GM12878 (cell line): ENCODE measurements at regions not wholly inside any gene's neighbourhood (a gene's known extent, or its start where the extent isn't known, plus 50 kb on each side); places are given as distances from the start of the nearest gene placed in this dataset.

Experiments
- ATAC-seq: fragments of 200-7000 bp; cut with Tn5 transposase; 3 replicates; pipeline ENCODE4 v1.9.1; 2020; ENCODE audit warnings: mild to moderate bottlenecking, moderate library complexity
- BruUV-seq: library from RNA; stranded (reverse); fragments of 400-500 nt; replicated peaks from 2 replicates; lab custom pipeline; 2021; lab: Mats Ljungman, UMichigan
- CTCF ChIA-PET: fragments of 300-600 bp; sonication (Branson Sonifier 250); formaldehyde crosslinking; extraction: SDS; loops from one replicate; lab custom pipeline; 2021; ENCODE audit warnings: inconsistent platforms; lab: Yijun Ruan, JAX
- POLR2A ChIA-PET: fragments of 350-600 bp; formaldehyde crosslinking; extraction: SDS; loops from one replicate; lab custom pipeline; 2021; ENCODE audit warnings: inconsistent platforms; lab: Charles Lee
- RAD21 ChIA-PET: fragments of 300-600 bp; sonication (Branson Sonifier 250); formaldehyde crosslinking; loops from one replicate; lab custom pipeline; 2023; ENCODE audit warnings: antibody characterized with exemption; ENCODE audit not compliant: unreplicated experiment; lab: Charles Lee
- SMC1A ChIA-PET: fragments of 300-600 bp; sonication (Branson Sonifier 250); formaldehyde crosslinking; loops from one replicate; lab custom pipeline; 2023; ENCODE audit not compliant: unreplicated experiment, uncharacterized antibody; lab: Charles Lee
- DNase-seq: peaks from one replicate; pipeline ENCODE4 v3.0.0-alpha.2; 2011; ENCODE audit warnings: low read depth, low spot score
- FAIRE-seq: peaks from 3 replicates; lab custom pipeline; 2011; peaks lifted over from hg19 to GRCh38; lab: Jason Lieb, UNC
- H2AFZ ChIP-seq: 2 replicates; pipeline ENCODE4 v1.6.0; 2011; ENCODE audit warnings: low read depth, low read length, control low read depth; ENCODE audit not compliant: control insufficient read depth
- H3K27ac ChIP-seq: 2 replicates; pipeline ENCODE4 v1.5.1; 2011; ENCODE audit warnings: control low read depth; ENCODE audit not compliant: control insufficient read depth, insufficient read depth
- H3K27me3 ChIP-seq, 2 experiments: replicated peaks in 1 of 2; 2 replicates each; pipeline versions ENCODE4 v1.6.0 to v1.6.1; 2011; ENCODE audit warnings: low read length in 1 of 2; ENCODE audit not compliant: control insufficient read depth in 2 of 2, insufficient read depth in 2 of 2
- H3K36me3 ChIP-seq, 2 experiments: 2 replicates each; pipeline ENCODE4 v1.5.1; 2011; ENCODE audit warnings: low read length in 1 of 2; ENCODE audit not compliant: control insufficient read depth in 2 of 2, insufficient read depth in 2 of 2
- H3K4me1 ChIP-seq: 2 replicates; pipeline ENCODE4 v1.6.1; 2011; ENCODE audit warnings: mild to moderate bottlenecking, low read length, moderate library complexity, mixed read lengths; ENCODE audit not compliant: control insufficient read depth, insufficient read depth
- H3K4me2 ChIP-seq: 2 replicates; pipeline ENCODE4 v1.6.0; 2011; ENCODE audit warnings: control low read depth; ENCODE audit not compliant: control insufficient read depth, insufficient read depth
- H3K4me3 ChIP-seq: fragments of 200-600 bp; sonication (generic); 2 replicates; pipeline ENCODE4 v1.5.1; 2016
- H3K79me2 ChIP-seq: 2 replicates; pipeline ENCODE4 v1.6.0; 2011; ENCODE audit warnings: low read length; ENCODE audit not compliant: control insufficient read depth, insufficient read depth
- H3K9ac ChIP-seq: 2 replicates; pipeline ENCODE4 v1.8.0; 2011; ENCODE audit warnings: low read length, control low read depth, mixed read lengths; ENCODE audit not compliant: control insufficient read depth, insufficient read depth
- H3K9me3 ChIP-seq: replicated peaks from 3 replicates; pipeline ENCODE4 v1.5.1; 2011; ENCODE audit warnings: mild to moderate bottlenecking, low read length; ENCODE audit not compliant: control insufficient read depth, insufficient read depth
- H4K20me1 ChIP-seq: 2 replicates; pipeline ENCODE4 v1.6.0; 2011; ENCODE audit not compliant: control insufficient read depth, insufficient read depth
- BRCA1 ChIP-seq: IDR thresholded peaks from 2 replicates; pipeline ENCODE4 v1.6.1; 2011; ENCODE audit warnings: low read depth, low read length, improper control_type of control experiment
- CEBPZ ChIP-seq: fragments of 150-350 bp; IDR thresholded peaks from 2 replicates; pipeline ENCODE4 v1.6.1; 2016; ENCODE audit warnings: low read depth, low read length
- CHD2 ChIP-seq: IDR thresholded peaks from 2 replicates; pipeline ENCODE4 v1.6.1; 2011; ENCODE audit warnings: low read depth, low read length, improper control_type of control experiment, borderline replicate concordance
- DPF2 ChIP-seq: fragments of 450-650 bp; IDR thresholded peaks from 2 replicates; pipeline ENCODE4 v1.6.1; 2017; ENCODE audit warnings: mild to moderate bottlenecking
- ESRRA ChIP-seq: IDR thresholded peaks from 2 replicates; pipeline ENCODE4 v1.6.1; 2012; ENCODE audit warnings: mild to moderate bottlenecking, low read length, improper control_type of control experiment
- GATAD2B ChIP-seq: fragments of 450-650 bp; conservative IDR thresholded peaks from 2 replicates; pipeline ENCODE4 v1.6.1; 2017; ENCODE audit warnings: low read depth, mild to moderate bottlenecking, moderate library complexity
- MEF2A ChIP-seq: IDR thresholded peaks from 2 replicates; pipeline ENCODE4 v1.6.1; 2011; ENCODE audit warnings: low read depth, mild to moderate bottlenecking, low read length, moderate library complexity; ENCODE audit not compliant: insufficient read depth
- MXI1 ChIP-seq: fragments of 150-350 bp; IDR thresholded peaks from 2 replicates; pipeline ENCODE4 v1.6.1; 2011; ENCODE audit warnings: low read depth, mild to moderate bottlenecking, inconsistent platforms, low read length, improper control_type of control experiment
- RBBP5 ChIP-seq: fragments of 200-600 bp; sonication (generic); conservative IDR thresholded peaks from 2 replicates; pipeline ENCODE4 v1.6.1; 2016
- SMAD1 ChIP-seq: fragments of 450-650 bp; IDR thresholded peaks from 2 replicates; pipeline ENCODE4 v1.6.1; 2018; ENCODE audit warnings: mild to moderate bottlenecking, low read depth; ENCODE audit not compliant: partially characterized antibody
- SMAD5 ChIP-seq: IDR thresholded peaks from 2 replicates; pipeline ENCODE4 v1.6.1; 2016; ENCODE audit warnings: antibody characterized with exemption, low read depth
- ZZZ3 ChIP-seq: IDR thresholded peaks from 2 replicates; pipeline ENCODE4 v1.6.1; 2011; ENCODE audit warnings: low read depth; ENCODE audit not compliant: control insufficient read depth, insufficient read length
- WGBS: methylation state at CpG from one replicate; pipeline ENCODE4 v1.1.6; 2016; ENCODE audit warnings: low lambda C conversion rate; ENCODE audit not compliant: insufficient replicate concordance, insufficient coverage; ENCODE audit errors: missing lambda C conversion rate; 5-methylcytosine and 5-hydroxymethylcytosine counted together
- in situ Hi-C: fragments of 300-500 bp; cut with MboI; formaldehyde crosslinking; loops from 9 replicates; pipeline ENCODE4 v1.14.3; 2018; ENCODE audit warnings: mixed read lengths
- intact Hi-C: fragments of 100-400 bp; cut with micrococcal nuclease; formaldehyde crosslinking; loops from one replicate; pipeline ENCODE4 v1.14.2; 2022; ENCODE audit not compliant: unreplicated experiment
- TF ChIP-seq, protein P1 (sequence below): fragments of 450-650 bp; IDR thresholded peaks from 2 replicates; pipeline ENCODE4 v1.6.1; 2018; ENCODE audit warnings: mild to moderate bottlenecking, low read depth, moderate library complexity; ENCODE audit not compliant: partially characterized antibody
- TF ChIP-seq, protein P2 (sequence below): fragments of 450-650 bp; IDR thresholded peaks from 2 replicates; pipeline ENCODE4 v1.6.1; 2017; ENCODE audit warnings: mild to moderate bottlenecking, moderate library complexity

DNA sequence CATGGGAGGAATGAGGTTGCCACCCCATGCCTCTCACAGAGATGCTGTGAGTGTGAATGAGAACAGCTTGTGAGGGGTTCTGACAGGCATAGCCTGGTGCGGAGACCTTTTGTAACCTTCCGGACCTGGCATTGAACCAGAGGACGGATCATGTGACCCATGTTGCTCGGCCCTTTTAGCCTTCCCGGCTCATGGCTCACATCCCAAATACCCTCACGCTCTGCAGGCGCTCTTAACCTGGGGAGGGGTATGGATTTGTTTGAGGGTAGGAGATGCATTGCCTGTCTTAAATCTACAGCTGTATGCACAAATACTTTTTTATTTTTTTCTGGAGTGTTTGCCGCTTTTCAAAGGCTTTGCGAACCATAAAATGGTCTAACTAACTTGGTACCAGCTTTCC lies 102.4 kb upstream of the CRHR1 start (continued):
- TF ChIP-seq CEBPZ (no peak), MEF2A (no peak), ZZZ3 (no peak)
- TF ChIP-seq, protein P1, sequence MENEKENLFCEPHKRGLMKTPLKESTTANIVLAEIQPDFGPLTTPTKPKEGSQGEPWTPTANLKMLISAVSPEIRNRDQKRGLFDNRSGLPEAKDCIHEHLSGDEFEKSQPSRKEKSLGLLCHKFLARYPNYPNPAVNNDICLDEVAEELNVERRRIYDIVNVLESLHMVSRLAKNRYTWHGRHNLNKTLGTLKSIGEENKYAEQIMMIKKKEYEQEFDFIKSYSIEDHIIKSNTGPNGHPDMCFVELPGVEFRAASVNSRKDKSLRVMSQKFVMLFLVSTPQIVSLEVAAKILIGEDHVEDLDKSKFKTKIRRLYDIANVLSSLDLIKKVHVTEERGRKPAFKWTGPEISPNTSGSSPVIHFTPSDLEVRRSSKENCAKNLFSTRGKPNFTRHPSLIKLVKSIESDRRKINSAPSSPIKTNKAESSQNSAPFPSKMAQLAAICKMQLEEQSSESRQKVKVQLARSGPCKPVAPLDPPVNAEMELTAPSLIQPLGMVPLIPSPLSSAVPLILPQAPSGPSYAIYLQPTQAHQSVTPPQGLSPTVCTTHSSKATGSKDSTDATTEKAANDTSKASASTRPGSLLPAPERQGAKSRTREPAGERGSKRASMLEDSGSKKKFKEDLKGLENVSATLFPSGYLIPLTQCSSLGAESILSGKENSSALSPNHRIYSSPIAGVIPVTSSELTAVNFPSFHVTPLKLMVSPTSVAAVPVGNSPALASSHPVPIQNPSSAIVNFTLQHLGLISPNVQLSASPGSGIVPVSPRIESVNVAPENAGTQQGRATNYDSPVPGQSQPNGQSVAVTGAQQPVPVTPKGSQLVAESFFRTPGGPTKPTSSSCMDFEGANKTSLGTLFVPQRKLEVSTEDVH: no peak

DNA sequence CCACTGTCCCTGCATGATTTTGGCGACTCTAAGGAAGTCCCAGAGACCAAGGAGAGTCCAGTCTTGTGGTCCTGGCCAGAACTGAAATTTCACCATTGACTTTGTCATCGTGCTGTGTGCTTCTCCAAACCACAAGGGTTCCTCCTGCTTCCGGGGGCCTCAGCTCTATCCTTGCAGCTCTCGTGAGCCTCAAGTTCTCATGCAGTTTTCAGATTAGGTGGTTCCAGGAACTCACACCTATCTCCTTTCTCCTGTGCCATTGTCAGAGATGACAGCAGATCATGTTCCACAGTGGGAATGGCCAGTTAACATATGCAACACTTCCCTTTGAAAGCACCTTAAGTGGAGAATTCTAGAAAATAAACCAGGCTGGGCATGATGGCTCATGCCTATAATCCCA lies 97.9 kb upstream of the CRHR1 start:
- WGBS: 7% methylated on average over 4 of the region's 4 CpGs
- Histone ChIP-seq H3K9ac (no peak overlapping the region), H3K4me2 (no peak overlapping the region), H4K20me1 (no peaks in the 10 kb centered on the region; the same call in 1 of the 2 replicates), H3K4me1 (no peaks in the 10 kb centered on the region), H3K27ac (no peak overlapping the region), H3K4me3 (no peak overlapping the region), H3K9me3 (no peaks in the 10 kb centered on the region), H3K79me2 (no peaks in the 10 kb centered on the region), H3K27me3 (peaks cover 3 to 6% of the 10 kb centered on the region in 2 experiments; a peak in 3 of 4 replicates), H3K36me3 (no peaks in the 10 kb centered on the region), H2AFZ (no peak overlapping the region)
- RAD21 ChIA-PET: no interaction called here
- SMC1A ChIA-PET: no interaction called here
- in situ Hi-C loops (no loop called here), intact Hi-C loops (no loop called here)
- ATAC-seq (no peak), DNase-seq (no peak), FAIRE-seq (no peak)
- POLR2A ChIA-PET: no interaction called here
- no TSS peak for BruUV-seq
- CTCF ChIA-PET: no interaction called here
- TF ChIP-seq, protein P2, sequence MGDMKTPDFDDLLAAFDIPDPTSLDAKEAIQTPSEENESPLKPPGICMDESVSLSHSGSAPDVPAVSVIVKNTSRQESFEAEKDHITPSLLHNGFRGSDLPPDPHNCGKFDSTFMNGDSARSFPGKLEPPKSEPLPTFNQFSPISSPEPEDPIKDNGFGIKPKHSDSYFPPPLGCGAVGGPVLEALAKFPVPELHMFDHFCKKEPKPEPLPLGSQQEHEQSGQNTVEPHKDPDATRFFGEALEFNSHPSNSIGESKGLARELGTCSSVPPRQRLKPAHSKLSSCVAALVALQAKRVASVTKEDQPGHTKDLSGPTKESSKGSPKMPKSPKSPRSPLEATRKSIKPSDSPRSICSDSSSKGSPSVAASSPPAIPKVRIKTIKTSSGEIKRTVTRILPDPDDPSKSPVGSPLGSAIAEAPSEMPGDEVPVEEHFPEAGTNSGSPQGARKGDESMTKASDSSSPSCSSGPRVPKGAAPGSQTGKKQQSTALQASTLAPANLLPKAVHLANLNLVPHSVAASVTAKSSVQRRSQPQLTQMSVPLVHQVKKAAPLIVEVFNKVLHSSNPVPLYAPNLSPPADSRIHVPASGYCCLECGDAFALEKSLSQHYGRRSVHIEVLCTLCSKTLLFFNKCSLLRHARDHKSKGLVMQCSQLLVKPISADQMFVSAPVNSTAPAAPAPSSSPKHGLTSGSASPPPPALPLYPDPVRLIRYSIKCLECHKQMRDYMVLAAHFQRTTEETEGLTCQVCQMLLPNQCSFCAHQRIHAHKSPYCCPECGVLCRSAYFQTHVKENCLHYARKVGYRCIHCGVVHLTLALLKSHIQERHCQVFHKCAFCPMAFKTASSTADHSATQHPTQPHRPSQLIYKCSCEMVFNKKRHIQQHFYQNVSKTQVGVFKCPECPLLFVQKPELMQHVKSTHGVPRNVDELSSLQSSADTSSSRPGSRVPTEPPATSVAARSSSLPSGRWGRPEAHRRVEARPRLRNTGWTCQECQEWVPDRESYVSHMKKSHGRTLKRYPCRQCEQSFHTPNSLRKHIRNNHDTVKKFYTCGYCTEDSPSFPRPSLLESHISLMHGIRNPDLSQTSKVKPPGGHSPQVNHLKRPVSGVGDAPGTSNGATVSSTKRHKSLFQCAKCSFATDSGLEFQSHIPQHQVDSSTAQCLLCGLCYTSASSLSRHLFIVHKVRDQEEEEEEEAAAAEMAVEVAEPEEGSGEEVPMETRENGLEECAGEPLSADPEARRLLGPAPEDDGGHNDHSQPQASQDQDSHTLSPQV: no peak
- no peak for TF ChIP-seq SMAD5
- TF ChIP-seq SMAD1: no peak
- no peak for TF ChIP-seq BRCA1
- TF ChIP-seq DPF2: no peak
- no peak for TF ChIP-seq RBBP5
- TF ChIP-seq CHD2: no peak
- TF ChIP-seq GATAD2B: no peak
- TF ChIP-seq MXI1: no peak
- TF ChIP-seq ESRRA: no peak
